ENCODE measurements at regions not wholly inside any gene's neighbourhood (a gene's known extent, or its start where the extent isn't known, plus 50 kb on each side); places are given as distances from the start of the nearest gene placed in this dataset.
A peak's percentile ranks its signal among the peaks of the same experiment; 100 is the strongest.

DNA sequence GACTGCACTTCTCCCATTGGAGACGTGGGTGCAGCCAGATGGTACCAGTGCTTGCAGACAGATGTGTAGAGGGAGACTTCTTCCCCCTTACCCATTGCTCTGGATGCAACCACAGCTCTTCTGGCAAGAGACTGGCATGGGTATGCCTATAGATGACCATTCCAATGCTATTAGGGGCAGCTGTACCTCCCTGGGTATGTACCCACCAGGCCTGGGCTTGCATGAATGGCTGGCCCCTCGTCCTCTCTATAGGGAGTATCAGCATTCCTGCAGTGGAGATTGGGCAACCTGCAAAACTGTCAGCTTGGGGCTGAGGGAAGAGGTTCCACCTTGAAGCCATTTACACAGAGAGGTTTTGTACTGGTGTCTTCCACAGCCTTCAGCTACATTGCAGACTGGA, 57.6 kb upstream of the FXR1 start:
- TF ChIP-seq POLR2AphosphoS5 (IDR thresholded peaks at IDR 0.05) = no peak
- TF ChIP-seq, protein P1, sequence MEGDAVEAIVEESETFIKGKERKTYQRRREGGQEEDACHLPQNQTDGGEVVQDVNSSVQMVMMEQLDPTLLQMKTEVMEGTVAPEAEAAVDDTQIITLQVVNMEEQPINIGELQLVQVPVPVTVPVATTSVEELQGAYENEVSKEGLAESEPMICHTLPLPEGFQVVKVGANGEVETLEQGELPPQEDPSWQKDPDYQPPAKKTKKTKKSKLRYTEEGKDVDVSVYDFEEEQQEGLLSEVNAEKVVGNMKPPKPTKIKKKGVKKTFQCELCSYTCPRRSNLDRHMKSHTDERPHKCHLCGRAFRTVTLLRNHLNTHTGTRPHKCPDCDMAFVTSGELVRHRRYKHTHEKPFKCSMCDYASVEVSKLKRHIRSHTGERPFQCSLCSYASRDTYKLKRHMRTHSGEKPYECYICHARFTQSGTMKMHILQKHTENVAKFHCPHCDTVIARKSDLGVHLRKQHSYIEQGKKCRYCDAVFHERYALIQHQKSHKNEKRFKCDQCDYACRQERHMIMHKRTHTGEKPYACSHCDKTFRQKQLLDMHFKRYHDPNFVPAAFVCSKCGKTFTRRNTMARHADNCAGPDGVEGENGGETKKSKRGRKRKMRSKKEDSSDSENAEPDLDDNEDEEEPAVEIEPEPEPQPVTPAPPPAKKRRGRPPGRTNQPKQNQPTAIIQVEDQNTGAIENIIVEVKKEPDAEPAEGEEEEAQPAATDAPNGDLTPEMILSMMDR (IDR thresholded peaks at IDR 0.05) = no peak
- no peak for TF ChIP-seq EP300 (IDR thresholded peaks at IDR 0.05)
- TF ChIP-seq POLR2A (IDR thresholded peaks at IDR 0.05) = no peak
- peak in 1 of 2 donors; percentile 37 for ATAC-seq (ENCODE audit: low FRiP score in 2 of 2)
- Histone ChIP-seq H3K4me3 (no peak overlapping the region), H3K27ac (no peak overlapping the region), H3K4me1 (no peaks in the 10 kb centered on the region), H3K36me3 (no peaks in the 10 kb centered on the region), H3K27me3 (no peaks in the 10 kb centered on the region), H3K9me3 (no peaks in the 10 kb centered on the region)
- no peak for DNase-seq
- WGBS, 2 donors = 40 to 53% methylated on average over 1 to 2 of the region's 2 CpGs

DNA sequence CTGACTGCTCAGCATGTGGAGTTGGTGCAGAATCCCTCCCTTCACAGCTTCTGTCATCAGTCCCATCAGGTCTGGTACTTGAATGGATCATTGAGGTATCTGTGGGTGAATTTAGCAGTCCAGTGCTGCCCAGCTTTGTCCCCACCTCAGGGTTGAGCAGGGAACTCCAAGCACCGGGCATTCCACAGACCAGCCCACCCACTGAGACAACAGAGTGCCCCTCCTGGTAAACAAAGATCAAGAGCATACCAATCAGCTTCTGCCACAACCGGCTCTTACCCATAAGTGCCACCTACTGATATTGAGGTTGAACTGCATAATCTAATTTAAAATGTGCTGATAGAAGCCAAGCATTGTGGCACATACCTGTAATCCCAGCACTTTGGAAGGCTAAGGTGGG, 57.1 kb upstream of the FXR1 start:
- Histone ChIP-seq H3K4me1 (no peaks in the 10 kb centered on the region), H3K36me3 (no peaks in the 10 kb centered on the region), H3K27ac (no peak overlapping the region), H3K9me3 (no peaks in the 10 kb centered on the region), H3K4me3 (no peak overlapping the region), H3K27me3 (no peaks in the 10 kb centered on the region)
- ATAC-seq (ENCODE audit: low FRiP score in 2 of 2) = no peak
- no peak for TF ChIP-seq POLR2AphosphoS5 (IDR thresholded peaks at IDR 0.05)
- TF ChIP-seq, protein P1 (IDR thresholded peaks at IDR 0.05) = no peak
- TF ChIP-seq POLR2A (IDR thresholded peaks at IDR 0.05) = no peak
- TF ChIP-seq EP300 (IDR thresholded peaks at IDR 0.05) = no peak
- no peak for DNase-seq
- 8% methylated on average over 2 of the region's 2 CpGs; no CpG with 5 or more reads in 1 of the 2 donors for WGBS, 2 donors

DNA sequence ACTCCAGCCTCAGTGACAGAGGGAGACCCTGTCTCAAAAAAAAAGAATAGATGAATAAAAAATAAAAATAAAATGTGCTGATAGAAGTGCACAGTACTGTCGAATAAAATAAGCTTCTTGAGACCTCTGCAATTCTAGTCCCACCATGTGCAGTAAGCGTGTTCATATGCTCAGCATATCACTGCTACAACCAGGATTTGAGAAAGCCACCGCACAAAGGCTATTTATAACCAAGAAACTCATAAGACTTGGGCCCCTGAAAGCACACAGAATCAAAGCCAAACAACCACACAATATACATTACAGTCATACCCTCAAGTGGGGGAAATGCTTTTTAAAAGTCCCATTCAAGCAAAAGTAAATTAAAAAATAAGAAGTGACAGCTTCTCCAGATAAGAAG, 56.5 kb upstream of the FXR1 start:
- DNase-seq = no peak
- no peak for ATAC-seq (ENCODE audit: low FRiP score in 2 of 2)
- Histone ChIP-seq H3K9me3 (no peaks in the 10 kb centered on the region), H3K27ac (no peak overlapping the region), H3K27me3 (no peaks in the 10 kb centered on the region), H3K4me3 (no peak overlapping the region), H3K36me3 (no peaks in the 10 kb centered on the region), H3K4me1 (no peaks in the 10 kb centered on the region)
- TF ChIP-seq POLR2A (IDR thresholded peaks at IDR 0.05) (no peak), POLR2AphosphoS5 (IDR thresholded peaks at IDR 0.05) (no peak), EP300 (IDR thresholded peaks at IDR 0.05) (no peak)
- TF ChIP-seq, protein P1 (IDR thresholded peaks at IDR 0.05) = no peak
- 42 to 70% methylated on average over 3 of the region's 3 CpGs for WGBS, 2 donors

DNA sequence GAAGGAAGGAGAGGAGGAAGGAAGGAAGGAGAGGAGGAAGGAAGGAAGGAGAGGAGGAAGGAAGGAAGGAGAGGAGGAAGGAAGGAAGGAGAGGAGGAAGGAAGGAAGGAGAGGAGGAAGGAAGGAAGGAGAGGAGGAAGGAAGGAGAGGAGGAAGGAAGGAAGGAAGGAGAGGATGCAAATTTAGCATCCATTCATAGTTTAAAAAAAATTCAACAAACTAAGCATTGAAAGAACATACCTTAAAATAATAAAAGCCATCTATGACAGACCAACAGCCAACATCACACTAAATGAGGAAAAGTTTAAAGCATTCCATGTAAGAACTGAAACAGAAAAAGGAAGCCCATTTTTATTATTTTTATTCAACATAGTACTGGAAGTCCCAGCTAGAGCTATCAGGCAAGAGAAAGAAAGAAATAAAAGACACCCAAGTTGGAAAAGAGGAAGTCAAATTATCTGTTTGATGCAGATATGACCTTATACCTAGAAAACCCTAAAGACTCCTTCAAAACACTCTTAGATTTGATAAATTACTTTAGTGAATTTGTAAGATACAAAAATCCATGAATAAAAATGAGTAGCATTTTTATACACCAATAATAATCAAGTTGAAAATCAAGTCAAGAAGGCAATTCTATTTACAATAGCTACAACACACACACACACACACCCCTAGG, 52.2 kb upstream of the FXR1 start:
- H3K4me1 ChIP-seq = no peaks in the 10 kb centered on the region
- no peak overlapping the region for H3K4me3 ChIP-seq
- H3K27me3 ChIP-seq = no peaks in the 10 kb centered on the region
- H3K36me3 ChIP-seq = no peaks in the 10 kb centered on the region
- DNase-seq = no peak
- ATAC-seq (ENCODE audit: low FRiP score in 2 of 2) = no peak
- no peaks in the 10 kb centered on the region for H3K9me3 ChIP-seq
- H3K27ac ChIP-seq = no peak overlapping the region
- TF ChIP-seq EP300 (IDR thresholded peaks at IDR 0.05) (no peak), POLR2AphosphoS5 (IDR thresholded peaks at IDR 0.05) (no peak), POLR2A (IDR thresholded peaks at IDR 0.05) (no peak)
- TF ChIP-seq, protein P1 (IDR thresholded peaks at IDR 0.05) = no peak
